HepG2 (cell line): ENCODE measurements at regions not wholly inside any gene's neighbourhood (a gene's known extent, or its start where the extent isn't known, plus 50 kb on each side); places are given as distances from the start of the nearest gene placed in this dataset.

Experiments
- ATAC-seq: fragments of 200-7000 bp; cut with Tn5 transposase; 3 replicates; pipeline ENCODE4 v1.9.1; 2020; ENCODE audit warnings: mild to moderate bottlenecking, moderate library complexity
- BruUV-seq: library from RNA; stranded (reverse); fragments of 400-500 nt; replicated peaks from 2 replicates; lab custom pipeline; 2021; lab: Mats Ljungman, UMichigan
- CTCF ChIA-PET: fragments of 300-600 bp; formaldehyde crosslinking; extraction: SDS; loops from one replicate; lab custom pipeline; 2021; ENCODE audit warnings: low total read pairs, inconsistent platforms, low intra/inter-chr PET ratio; lab: Yijun Ruan, JAX
- POLR2A ChIA-PET: fragments of 350-600 bp; sonication (Branson Sonifier 250); formaldehyde crosslinking; loops from one replicate; lab custom pipeline; 2020; ENCODE audit warnings: antibody characterized with exemption, inconsistent platforms; lab: Yijun Ruan, JAX
- DNase-seq: peaks from one replicate; pipeline ENCODE4 v3.0.0-alpha.2; 2015; ENCODE audit warnings: low spot score
- FAIRE-seq: peaks from 3 replicates; lab custom pipeline; 2011; peaks lifted over from hg19 to GRCh38; lab: Jason Lieb, UNC
- H2AFZ ChIP-seq: one replicate; pipeline ENCODE4 v1.6.1; 2011; ENCODE audit warnings: low read length, inconsistent platforms
- H3K27ac ChIP-seq: fragments of 300-600 bp; 3 replicates; pipeline ENCODE4 v1.8.0; 2011; ENCODE audit warnings: mixed run types, mild to moderate bottlenecking, mixed read lengths, low read length, inconsistent platforms; ENCODE audit not compliant: insufficient read depth; ENCODE audit errors: extremely low read length
- H3K27me3 ChIP-seq, 2 experiments: fragments of 200-600 bp in 1 of 2; 2 replicates in 1 of 2; 3 replicates in 1 of 2; pipeline versions ENCODE4 v1.6.0 to v1.8.0; 2011; ENCODE audit warnings: low read length in 2 of 2, mild to moderate bottlenecking in 2 of 2, moderate library complexity in 2 of 2, inconsistent platforms in 1 of 2; ENCODE audit not compliant: insufficient read depth in 2 of 2, control insufficient read depth in 1 of 2
- H3K36me3 ChIP-seq, 2 experiments: fragments of 200-600 bp in 1 of 2; replicated peaks in 1 of 2; 2 replicates in 1 of 2; 3 replicates in 1 of 2; pipeline versions ENCODE4 v1.5.1 to v1.8.0; 2011; ENCODE audit warnings: low read length in 2 of 2, inconsistent platforms in 1 of 2; ENCODE audit not compliant: insufficient read depth in 2 of 2, control insufficient read depth in 1 of 2
- H3K4me1 ChIP-seq: 2 replicates; pipeline ENCODE4 v1.5.1; 2012; ENCODE audit warnings: low read length, inconsistent platforms; ENCODE audit not compliant: insufficient read depth
- H3K4me2 ChIP-seq: 2 replicates; pipeline ENCODE4 v1.6.0; 2011; ENCODE audit warnings: low read depth, low read length, inconsistent platforms
- H3K4me3 ChIP-seq, 3 experiments: fragments of 200-600 bp in 1 of 3; sonication (generic), shearing (Covaris generic) in 1 of 3; replicated peaks in 1 of 3; 2 replicates each; pipeline ENCODE4 v1.5.1; 2011 to 2016; ENCODE audit warnings: low read length in 3 of 3, inconsistent platforms in 2 of 3, low read depth in 2 of 3, mild to moderate bottlenecking in 2 of 3, control low read depth in 1 of 3, mixed read lengths in 1 of 3; ENCODE audit not compliant: insufficient read depth in 1 of 3
- H3K79me2 ChIP-seq: one replicate; pipeline ENCODE4 v1.6.1; 2011; ENCODE audit warnings: low read length, inconsistent platforms; ENCODE audit not compliant: insufficient read depth
- H3K9ac ChIP-seq: 2 replicates; pipeline ENCODE4 v1.6.0; 2011; ENCODE audit warnings: mild to moderate bottlenecking, low read depth, low read length, inconsistent platforms; ENCODE audit not compliant: insufficient read depth
- H3K9me3 ChIP-seq: 2 replicates; pipeline ENCODE4 v1.5.1; 2012; ENCODE audit warnings: mild to moderate bottlenecking, low read length
- H4K20me1 ChIP-seq: 2 replicates; pipeline ENCODE4 v1.6.0; 2011; ENCODE audit warnings: inconsistent platforms, mild to moderate bottlenecking, low read length, moderate library complexity; ENCODE audit not compliant: insufficient read depth
- ADNP ChIP-seq: sonication (generic); formaldehyde crosslinking; IDR thresholded peaks from 2 replicates; pipeline ENCODE4 v1.4.0; 2020; ENCODE audit warnings: missing genetic modification reagents
- AGO2 ChIP-seq: fragments of 200-400 bp; formaldehyde crosslinking; optimal IDR thresholded peaks from 2 replicates; pipeline ENCODE3; 2017; ENCODE audit warnings: mild to moderate bottlenecking, low read depth, low read length, moderate library complexity
- AHDC1 ChIP-seq: sonication (generic); formaldehyde crosslinking; IDR thresholded peaks from 2 replicates; pipeline ENCODE4 v1.5.1; 2020; ENCODE audit warnings: mild to moderate bottlenecking, missing genetic modification reagents, borderline replicate concordance
- CEBPB ChIP-seq: IDR thresholded peaks from 2 replicates; pipeline ENCODE4 v1.6.1; 2011; ENCODE audit warnings: low read depth, low read length, improper control_type of control experiment, borderline replicate concordance
- HMGA1 ChIP-seq: sonication (generic); formaldehyde crosslinking; conservative IDR thresholded peaks from 2 replicates; pipeline ENCODE4 v1.4.0; 2020; ENCODE audit warnings: missing genetic modification reagents
- HNRNPUL1 ChIP-seq: fragments of 200-400 bp; formaldehyde crosslinking; IDR thresholded peaks from 2 replicates; pipeline ENCODE4 v1.6.1; 2017; ENCODE audit warnings: low read depth, mild to moderate bottlenecking, low read length, moderate library complexity
- MED8 ChIP-seq: sonication (generic); formaldehyde crosslinking; IDR thresholded peaks from 2 replicates; pipeline ENCODE4 v1.8.1; 2023; ENCODE audit warnings: mild to moderate bottlenecking, missing genetic modification reagents; ENCODE audit not compliant: insufficient replicate concordance
- NFATC3 ChIP-seq: sonication (generic); formaldehyde crosslinking; IDR thresholded peaks from 2 replicates; pipeline ENCODE4 v1.5.1; 2020; ENCODE audit warnings: mild to moderate bottlenecking, missing genetic modification reagents
- ONECUT2 ChIP-seq: sonication (generic); formaldehyde crosslinking; IDR thresholded peaks from 2 replicates; pipeline ENCODE4 v1.4.0; 2020; ENCODE audit warnings: missing genetic modification reagents
- RBM22 ChIP-seq: fragments of 200-400 bp; formaldehyde crosslinking; optimal IDR thresholded peaks from 2 replicates; pipeline ENCODE3; 2017; ENCODE audit warnings: mild to moderate bottlenecking, low read length, moderate library complexity
- RXRA ChIP-seq: sonication (generic); formaldehyde crosslinking; IDR thresholded peaks from 2 replicates; pipeline ENCODE4 v1.5.1; 2020; ENCODE audit warnings: missing genetic modification reagents
- TBX2 ChIP-seq: sonication (generic); formaldehyde crosslinking; IDR thresholded peaks from 2 replicates; pipeline ENCODE4 v1.5.0; 2020; ENCODE audit warnings: missing genetic modification reagents, mild to moderate bottlenecking, borderline replicate concordance
- TRAFD1 ChIP-seq: sonication (generic); formaldehyde crosslinking; IDR thresholded peaks from 2 replicates; pipeline ENCODE4 v1.5.1; 2020; ENCODE audit warnings: missing genetic modification reagents, mild to moderate bottlenecking, borderline replicate concordance
- ZNF234 ChIP-seq: sonication (generic); formaldehyde crosslinking; conservative IDR thresholded peaks from 2 replicates; pipeline ENCODE4 v1.5.1; 2020; ENCODE audit warnings: mild to moderate bottlenecking, missing genetic modification reagents
- ZNF704 ChIP-seq: sonication (generic); formaldehyde crosslinking; IDR thresholded peaks from 2 replicates; pipeline ENCODE4 v1.8.1; 2023; ENCODE audit warnings: mild to moderate bottlenecking, inconsistent platforms, moderate library complexity, missing genetic modification reagents, borderline replicate concordance
- ZNF775 ChIP-seq: sonication (generic); formaldehyde crosslinking; IDR thresholded peaks from 2 replicates; pipeline ENCODE4 v1.4.0; 2020; ENCODE audit warnings: missing genetic modification reagents, mild to moderate bottlenecking, moderate library complexity, borderline replicate concordance
- WGBS: methylation state at CpG from one replicate; pipeline ENCODE4 v1.1.6; 2017; ENCODE audit warnings: low lambda C conversion rate; 5-methylcytosine and 5-hydroxymethylcytosine counted together
- in situ Hi-C: cut with HindIII; loops from 2 replicates; pipeline ENCODE4 v1.10.0; 2017; ENCODE audit warnings: low pct_unique_long_range_greater_than_20kb; ENCODE audit not compliant: extremely low pct_ligation_motif_present
- intact Hi-C: fragments of 100-400 bp; cut with micrococcal nuclease; formaldehyde crosslinking; loops from one replicate; pipeline ENCODE4 v1.10.0; 2022; ENCODE audit not compliant: unreplicated experiment

DNA sequence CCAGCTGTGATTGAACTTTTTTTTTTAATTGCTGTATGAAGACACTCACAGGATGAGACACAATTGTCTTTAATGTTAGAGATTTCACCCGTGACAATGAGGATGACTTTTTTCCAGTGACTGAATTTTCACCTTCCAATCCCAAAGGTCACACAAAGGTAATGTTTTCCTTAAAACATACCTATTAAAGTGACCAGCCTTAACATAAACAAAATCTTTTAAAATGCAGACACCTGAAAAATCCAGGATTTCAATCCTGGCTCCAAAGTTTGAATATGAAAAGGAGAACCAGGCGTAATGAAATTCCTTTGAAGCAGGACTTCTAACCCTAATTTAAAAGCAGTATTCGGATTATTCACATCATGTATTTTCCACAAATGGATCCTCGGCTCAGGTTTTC lies 647.7 kb downstream of the GATA3 start:
- no TSS peak for BruUV-seq
- no peak for TF ChIP-seq ONECUT2 (CRISPR knock-in tag)
- no peak for TF ChIP-seq ZNF704 (CRISPR knock-in tag)
- TF ChIP-seq HMGA1, result no peak
- TF ChIP-seq RXRA (CRISPR knock-in tag), result no peak
- no peak for TF ChIP-seq TBX2 (CRISPR knock-in tag)
- TF ChIP-seq ADNP (CRISPR knock-in tag), result no peak
- no peak for TF ChIP-seq NFATC3 (CRISPR knock-in tag)
- TF ChIP-seq HNRNPUL1, result no peak
- no peak for TF ChIP-seq MED8
- no peak for TF ChIP-seq ZNF234
- no peak for TF ChIP-seq ZNF775 (CRISPR knock-in tag)
- TF ChIP-seq CEBPB, result no peak
- no peak for TF ChIP-seq TRAFD1 (CRISPR knock-in tag)
- no peak for TF ChIP-seq AGO2
- TF ChIP-seq AHDC1 (CRISPR knock-in tag), result no peak
- TF ChIP-seq RBM22, result no peak

More for the DNA sequence above, 647.7 kb downstream of the GATA3 start:
- no peak overlapping the region for H2AFZ ChIP-seq
- intact Hi-C loops, result no loop called here
- H3K79me2 ChIP-seq, result no peaks in the 10 kb centered on the region
- no peak overlapping the region for H3K9ac ChIP-seq
- H3K4me3 ChIP-seq, result no peak overlapping the region
- CTCF ChIA-PET, result no interaction called here
- 2% methylated on average over 4 of the region's 4 CpGs for WGBS
- H4K20me1 ChIP-seq, result no peaks in the 10 kb centered on the region
- POLR2A ChIA-PET, result no interaction called here
- ATAC-seq, result no peak
- FAIRE-seq, result no peak
- H3K4me1 ChIP-seq, result no peaks in the 10 kb centered on the region
- DNase-seq, result no peak
- no peak overlapping the region for H3K4me2 ChIP-seq
- no peaks in the 10 kb centered on the region for H3K9me3 ChIP-seq
- in situ Hi-C loops, result no loop called here
- no peaks in the 10 kb centered on the region for H3K27me3 ChIP-seq
- no peaks in the 10 kb centered on the region for H3K36me3 ChIP-seq
- H3K27ac ChIP-seq, result no peak overlapping the region
